Astrocyte (in vitro differentiated cells and primary cell): ENCODE measurements at regions not wholly inside any gene's neighbourhood (a gene's known extent, or its start where the extent isn't known, plus 50 kb on each side); places are given as distances from the start of the nearest gene placed in this dataset.

Experiments used
- DNase-seq: peaks from one replicate; pipeline ENCODE4 v3.0.0-alpha.2; 2010; ENCODE audit warnings: low read depth
- FAIRE-seq: peaks from 2 replicates; lab custom pipeline; 2011; peaks lifted over from hg19 to GRCh38; lab: Jason Lieb, UNC
- H2AFZ ChIP-seq: 2 replicates; pipeline ENCODE4 v1.6.0; 2012; ENCODE audit warnings: low read depth, low read length, inconsistent platforms
- H3K27ac ChIP-seq: 2 replicates; pipeline ENCODE4 v1.5.1; 2011; ENCODE audit warnings: low read depth, low read length, inconsistent platforms
- H3K27me3 ChIP-seq: 2 replicates; pipeline ENCODE4 v1.6.0; 2011; ENCODE audit warnings: low read length, inconsistent platforms; ENCODE audit not compliant: insufficient read depth
- H3K36me3 ChIP-seq: 2 replicates; pipeline ENCODE4 v1.5.1; 2011; ENCODE audit warnings: low read length, inconsistent platforms; ENCODE audit not compliant: insufficient read depth
- H3K4me1 ChIP-seq: 2 replicates; pipeline ENCODE4 v1.5.1; 2011; ENCODE audit warnings: low read length, inconsistent platforms; ENCODE audit not compliant: insufficient read depth
- H3K4me2 ChIP-seq: 2 replicates; pipeline ENCODE4 v1.6.0; 2012; ENCODE audit warnings: low read length, inconsistent platforms
- H3K4me3 ChIP-seq: 2 replicates; pipeline ENCODE4 v1.5.1; 2011; ENCODE audit warnings: low read depth, mild to moderate bottlenecking, low read length, inconsistent platforms; ENCODE audit not compliant: insufficient read depth
- H3K79me2 ChIP-seq: 2 replicates; pipeline ENCODE4 v1.6.0; 2012; ENCODE audit warnings: mild to moderate bottlenecking, low read length, inconsistent platforms; ENCODE audit not compliant: insufficient read depth
- H3K9ac ChIP-seq: 2 replicates; pipeline ENCODE4 v1.6.0; 2012; ENCODE audit warnings: mild to moderate bottlenecking, low read length, inconsistent platforms
- H3K9me3 ChIP-seq: 2 replicates; pipeline ENCODE4 v1.5.1; 2012; ENCODE audit warnings: low read depth, mild to moderate bottlenecking, low read length, inconsistent platforms; ENCODE audit not compliant: insufficient read depth
- H4K20me1 ChIP-seq: 2 replicates; pipeline ENCODE4 v1.6.0; 2012; ENCODE audit warnings: low read length, inconsistent platforms; ENCODE audit not compliant: insufficient read depth
- H3K27ac Mint-ChIP-seq: one replicate; pipeline ENCODE4 v1.8.0; 2021; ENCODE audit warnings: mild to moderate bottlenecking, mixed read lengths; ENCODE audit not compliant: unreplicated experiment
- H3K27me3 Mint-ChIP-seq: one replicate; pipeline ENCODE4 v1.8.0; 2021; ENCODE audit warnings: low read depth, mixed read lengths; ENCODE audit not compliant: unreplicated experiment
- H3K36me3 Mint-ChIP-seq: one replicate; pipeline ENCODE4 v1.8.0; 2021; ENCODE audit warnings: low read depth, mixed read lengths; ENCODE audit not compliant: unreplicated experiment
- H3K4me1 Mint-ChIP-seq: one replicate; pipeline ENCODE4 v1.8.0; 2021; ENCODE audit warnings: low read depth, mixed read lengths; ENCODE audit not compliant: unreplicated experiment
- H3K4me3 Mint-ChIP-seq: one replicate; pipeline ENCODE4 v1.8.0; 2021; ENCODE audit warnings: mild to moderate bottlenecking, moderate library complexity, mixed read lengths; ENCODE audit not compliant: unreplicated experiment
- H3K9me3 Mint-ChIP-seq: one replicate; pipeline ENCODE4 v1.8.0; 2021; ENCODE audit warnings: mild to moderate bottlenecking, mixed read lengths; ENCODE audit not compliant: unreplicated experiment
- CTCF ChIP-seq: IDR thresholded peaks from 2 replicates; pipeline ENCODE4 v1.5.1; 2011; ENCODE audit warnings: low read depth, mild to moderate bottlenecking, inconsistent platforms, low read length, moderate library complexity; ENCODE audit not compliant: insufficient read depth
- EZH2 ChIP-seq: IDR thresholded peaks from 2 replicates; pipeline ENCODE4 v1.6.1; 2012; ENCODE audit warnings: mild to moderate bottlenecking, low read length, inconsistent platforms; ENCODE audit not compliant: insufficient read depth

- H3K4me3 Mint-ChIP-seq: no peak overlapping the region
- Histone ChIP-seq H3K4me1 (peaks cover 14% of the 10 kb centered on the region), H3K9me3 (no peaks in the 10 kb centered on the region), H3K4me3 (no peak overlapping the region), H3K36me3 (no peaks in the 10 kb centered on the region), H2AFZ (no peak overlapping the region), H3K79me2 (no peaks in the 10 kb centered on the region), H3K27me3 (peaks cover 5% of the 10 kb centered on the region), H3K4me2 (no peak overlapping the region), H3K9ac (no peak overlapping the region), H3K27ac (no peak overlapping the region), H4K20me1 (no peaks in the 10 kb centered on the region)
- DNase-seq: no peak
- H3K4me1 Mint-ChIP-seq: peaks cover 43% of the 10 kb centered on the region
- no peaks in the 10 kb centered on the region for H3K36me3 Mint-ChIP-seq
- peaks cover 6% of the 10 kb centered on the region for H3K27me3 Mint-ChIP-seq
- FAIRE-seq: no peak
- H3K9me3 Mint-ChIP-seq: peaks cover 2% of the 10 kb centered on the region
- TF ChIP-seq CTCF: no peak
- no peak for TF ChIP-seq EZH2
- H3K27ac Mint-ChIP-seq: peak overlapping the region; percentile 55
Observed at GRCh38 chr5:133877351-133878235, 90.8 kb downstream of the C5orf15 start.

GRCh38 chr5:133876266-133876665, 92.2 kb downstream of the C5orf15 start:
- Mint-ChIP-seq H3K4me1 (peaks cover 42% of the 10 kb centered on the region), H3K36me3 (no peaks in the 10 kb centered on the region), H3K9me3 (peaks cover 2% of the 10 kb centered on the region), H3K27ac (no peak overlapping the region), H3K27me3 (peaks cover 4% of the 10 kb centered on the region), H3K4me3 (no peak overlapping the region)
- Histone ChIP-seq H3K9me3 (no peaks in the 10 kb centered on the region), H2AFZ (no peak overlapping the region), H3K27ac (no peak overlapping the region), H3K79me2 (no peaks in the 10 kb centered on the region), H3K4me3 (no peak overlapping the region), H3K9ac (no peak overlapping the region), H3K4me1 (peaks cover 17% of the 10 kb centered on the region), H3K36me3 (no peaks in the 10 kb centered on the region), H3K4me2 (no peak overlapping the region), H3K27me3 (peaks cover 3% of the 10 kb centered on the region), H4K20me1 (no peaks in the 10 kb centered on the region)
- TF ChIP-seq CTCF (no peak), EZH2 (no peak)
- no peak for FAIRE-seq
- DNase-seq: no peak

- Histone ChIP-seq H3K36me3 (no peaks in the 10 kb centered on the region), H3K4me2 (no peak overlapping the region), H3K79me2 (no peaks in the 10 kb centered on the region), H3K9ac (no peak overlapping the region), H3K9me3 (no peaks in the 10 kb centered on the region), H2AFZ (no peak overlapping the region), H3K4me3 (no peak overlapping the region), H3K27ac (no peak overlapping the region), H4K20me1 (no peaks in the 10 kb centered on the region), H3K4me1 (peaks cover 28% of the 10 kb centered on the region), H3K27me3 (peaks cover 3% of the 10 kb centered on the region)
- Mint-ChIP-seq H3K27ac (no peak overlapping the region), H3K36me3 (no peaks in the 10 kb centered on the region), H3K27me3 (peaks cover 2% of the 10 kb centered on the region), H3K4me3 (no peak overlapping the region), H3K4me1 (peaks cover 47% of the 10 kb centered on the region), H3K9me3 (no peaks in the 10 kb centered on the region)
- DNase-seq (no peak), FAIRE-seq (no peak)
- no peak for TF ChIP-seq CTCF
Observed at GRCh38 chr5:133875179-133875578, 93.2 kb downstream of the C5orf15 start.
